Parathyroid adenoma (tissue), 2 donors: ENCODE measurements at regions not wholly inside any gene's neighbourhood (a gene's known extent, or its start where the extent isn't known, plus 50 kb on each side); places are given as distances from the start of the nearest gene placed in this dataset.
"Not testable (repeated sequence)": the region's sequence is repeated elsewhere in the genome, so short reads cannot be mapped to it uniquely, and the experiment has no call there.

Experiments used
- H2AFZ ChIP-seq: fragments of 300-600 bp; sonication (generic); one replicate; pipeline ENCODE4 v1.7.0; 2017; ENCODE audit warnings: antibody characterized with exemption, mild to moderate bottlenecking
- H3K27ac ChIP-seq: fragments of 300-600 bp; sonication (generic); one replicate; pipeline ENCODE4 v1.7.0; 2017
- H3K27me3 ChIP-seq: fragments of 300-600 bp; sonication (generic); one replicate; pipeline ENCODE4 v1.7.0; 2017; ENCODE audit warnings: low read length; ENCODE audit not compliant: control insufficient read depth, insufficient read depth
- H3K36me3 ChIP-seq: fragments of 300-600 bp; sonication (generic); one replicate; pipeline ENCODE4 v1.7.0; 2017; ENCODE audit warnings: low read length; ENCODE audit not compliant: control insufficient read depth, insufficient read depth
- H3K4me1 ChIP-seq: fragments of 300-600 bp; sonication (generic); one replicate; pipeline ENCODE4 v1.7.0; 2017; ENCODE audit warnings: control low read depth
- H3K4me2 ChIP-seq: fragments of 300-600 bp; sonication (generic); one replicate; pipeline ENCODE4 v1.7.0; 2017; ENCODE audit warnings: low read length
- H3K4me3 ChIP-seq: fragments of 300-600 bp; sonication (generic); one replicate; pipeline ENCODE4 v1.7.0; 2017; ENCODE audit warnings: low read depth, low read length
- H3K79me2 ChIP-seq: fragments of 300-600 bp; sonication (generic); one replicate; pipeline ENCODE4 v1.7.0; 2017; ENCODE audit warnings: control low read depth
- H3K9ac ChIP-seq: fragments of 300-600 bp; sonication (generic); one replicate; pipeline ENCODE4 v1.7.0; 2017; ENCODE audit warnings: mild to moderate bottlenecking
- H3K9me3 ChIP-seq: fragments of 300-600 bp; sonication (generic); one replicate; pipeline ENCODE4 v1.7.0; 2017; ENCODE audit warnings: low read length; ENCODE audit not compliant: control insufficient read depth
- TF ChIP-seq, protein P1 (sequence below): fragments of 300-600 bp; sonication (generic); IDR thresholded peaks from one replicate; pipeline ENCODE4 v1.7.0; 2017; ENCODE audit warnings: antibody characterized with exemption, mild to moderate bottlenecking
- donor health status: primary hyperparathyroidism.

DNA sequence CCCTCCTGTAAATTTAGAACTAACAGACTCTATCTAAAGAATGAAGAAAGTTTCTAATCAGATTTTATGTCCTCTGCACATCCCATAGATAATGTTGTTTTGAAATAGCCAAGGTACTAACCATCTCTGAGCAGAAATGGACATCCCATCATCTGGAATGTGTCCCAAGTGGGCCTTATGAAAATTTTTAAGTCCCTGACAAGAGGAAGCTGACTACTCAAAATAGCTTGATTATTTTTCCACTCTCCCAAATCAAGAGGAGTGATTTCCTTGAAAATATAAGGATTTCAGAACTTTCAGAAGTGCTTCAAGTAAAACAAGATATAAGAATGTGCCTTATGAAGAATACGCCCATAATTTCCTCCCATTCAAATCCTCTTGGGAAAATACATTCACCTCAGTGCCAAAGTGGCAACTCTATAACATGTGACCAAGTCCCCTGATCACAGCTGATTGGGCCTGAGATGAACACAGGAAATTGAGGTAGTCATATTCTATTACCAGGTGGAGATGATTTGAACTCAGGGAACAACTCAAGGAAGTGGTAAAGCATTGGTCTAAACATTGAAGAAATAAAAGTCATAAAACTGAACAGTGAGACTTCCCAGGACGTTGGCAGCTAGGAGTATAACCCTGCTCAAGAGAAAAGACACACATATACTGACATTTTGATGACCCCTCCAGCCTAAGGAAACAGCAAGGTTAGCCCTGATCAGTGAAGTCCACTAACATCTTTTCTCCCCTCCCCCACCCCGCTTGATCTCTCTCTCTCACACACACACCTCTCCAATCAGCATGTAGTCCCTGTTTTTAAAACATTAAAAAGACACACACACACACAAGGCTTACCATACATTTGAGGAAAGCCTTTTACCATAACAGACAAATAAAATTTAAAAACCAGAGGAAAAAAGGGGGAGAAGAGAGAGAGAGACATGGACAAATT lies 70.8 kb upstream of the TEAD1 start:
- no peak overlapping the region for H3K27ac ChIP-seq
- H3K9ac ChIP-seq: no peak overlapping the region
- no peaks in the 10 kb centered on the region for H3K4me1 ChIP-seq
- TF ChIP-seq, protein P1, sequence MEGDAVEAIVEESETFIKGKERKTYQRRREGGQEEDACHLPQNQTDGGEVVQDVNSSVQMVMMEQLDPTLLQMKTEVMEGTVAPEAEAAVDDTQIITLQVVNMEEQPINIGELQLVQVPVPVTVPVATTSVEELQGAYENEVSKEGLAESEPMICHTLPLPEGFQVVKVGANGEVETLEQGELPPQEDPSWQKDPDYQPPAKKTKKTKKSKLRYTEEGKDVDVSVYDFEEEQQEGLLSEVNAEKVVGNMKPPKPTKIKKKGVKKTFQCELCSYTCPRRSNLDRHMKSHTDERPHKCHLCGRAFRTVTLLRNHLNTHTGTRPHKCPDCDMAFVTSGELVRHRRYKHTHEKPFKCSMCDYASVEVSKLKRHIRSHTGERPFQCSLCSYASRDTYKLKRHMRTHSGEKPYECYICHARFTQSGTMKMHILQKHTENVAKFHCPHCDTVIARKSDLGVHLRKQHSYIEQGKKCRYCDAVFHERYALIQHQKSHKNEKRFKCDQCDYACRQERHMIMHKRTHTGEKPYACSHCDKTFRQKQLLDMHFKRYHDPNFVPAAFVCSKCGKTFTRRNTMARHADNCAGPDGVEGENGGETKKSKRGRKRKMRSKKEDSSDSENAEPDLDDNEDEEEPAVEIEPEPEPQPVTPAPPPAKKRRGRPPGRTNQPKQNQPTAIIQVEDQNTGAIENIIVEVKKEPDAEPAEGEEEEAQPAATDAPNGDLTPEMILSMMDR: no peak
- no peaks in the 10 kb centered on the region for H3K36me3 ChIP-seq
- no peak overlapping the region for H3K4me3 ChIP-seq
- no peak overlapping the region for H2AFZ ChIP-seq
- no peak overlapping the region for H3K4me2 ChIP-seq
- H3K9me3 ChIP-seq: no peaks in the 10 kb centered on the region
- H3K79me2 ChIP-seq: no peaks in the 10 kb centered on the region
- no peaks in the 10 kb centered on the region for H3K27me3 ChIP-seq

DNA sequence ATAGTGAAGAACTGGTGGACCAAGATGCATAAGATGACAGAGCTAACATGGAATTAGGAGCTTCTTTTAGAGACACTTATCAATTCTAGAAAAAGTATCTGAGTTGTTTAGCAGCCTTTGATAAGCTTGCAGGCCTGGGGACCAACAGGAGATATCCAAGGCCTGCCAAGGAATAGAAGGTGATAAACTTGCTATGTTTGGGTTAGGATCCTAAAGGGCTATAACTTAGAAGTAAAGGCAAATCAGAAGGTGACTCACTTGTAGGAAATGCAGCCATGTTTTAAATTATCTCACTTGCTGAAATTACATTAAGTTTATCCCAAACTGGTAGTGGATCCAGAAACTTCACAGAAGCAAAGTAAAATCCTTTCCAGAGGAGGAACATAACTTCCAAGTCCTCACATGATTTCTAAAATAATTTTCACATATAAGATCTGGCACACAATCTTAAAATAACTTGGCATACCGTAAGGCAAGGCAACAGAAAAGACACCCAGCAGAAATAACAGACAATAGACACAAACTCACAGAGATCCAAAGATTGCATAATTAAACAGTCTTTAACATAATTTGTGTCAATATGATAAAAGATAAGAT lies 69.6 kb upstream of the TEAD1 start:
- no peaks in the 10 kb centered on the region for H3K27me3 ChIP-seq
- H3K4me2 ChIP-seq: no peak overlapping the region
- H3K9ac ChIP-seq: no peak overlapping the region
- no peaks in the 10 kb centered on the region for H3K4me1 ChIP-seq
- H3K27ac ChIP-seq: no peak overlapping the region
- no peaks in the 10 kb centered on the region for H3K79me2 ChIP-seq
- no peaks in the 10 kb centered on the region for H3K36me3 ChIP-seq
- H3K9me3 ChIP-seq: no peaks in the 10 kb centered on the region
- no peak overlapping the region for H2AFZ ChIP-seq
- H3K4me3 ChIP-seq: no peak overlapping the region
- TF ChIP-seq, protein P1: no peak

GRCh38 chr11:12606597-12606996 lies 67.6 kb upstream of the TEAD1 start:
- no peak overlapping the region for H3K4me2 ChIP-seq
- no peaks in the 10 kb centered on the region for H3K4me1 ChIP-seq
- H3K79me2 ChIP-seq: no peaks in the 10 kb centered on the region
- no peak overlapping the region for H3K4me3 ChIP-seq
- H3K27me3 ChIP-seq: no peaks in the 10 kb centered on the region
- TF ChIP-seq, protein P1: no peak
- no peaks in the 10 kb centered on the region for H3K9me3 ChIP-seq
- H2AFZ ChIP-seq: no peak overlapping the region
- H3K36me3 ChIP-seq: no peaks in the 10 kb centered on the region
- no peak overlapping the region for H3K27ac ChIP-seq
- no peak overlapping the region for H3K9ac ChIP-seq

- H3K27me3 ChIP-seq: not testable (repeated sequence)
Observed at GRCh38 chr11:12608678-12609077, 65.5 kb upstream of the TEAD1 start.

DNA sequence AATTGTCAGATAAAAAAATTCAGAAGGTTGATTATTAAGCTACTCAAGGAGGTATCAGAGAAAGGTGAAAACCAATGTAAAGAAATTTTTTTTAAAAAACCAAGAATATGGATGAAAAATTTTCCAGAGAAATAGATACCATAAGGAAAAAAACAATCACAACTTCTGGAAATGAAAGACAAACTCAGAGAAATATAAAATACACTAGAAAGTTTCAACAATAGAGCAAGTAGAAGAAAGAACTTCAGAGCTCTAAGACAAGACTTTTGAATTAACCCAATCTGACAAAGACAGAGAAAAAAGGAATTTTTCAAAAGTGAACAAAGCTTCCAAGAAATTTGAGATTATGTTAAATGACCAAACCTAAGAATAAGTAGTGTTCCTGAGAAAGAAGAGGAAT lies 62.9 kb upstream of the TEAD1 start:
- H3K27me3 ChIP-seq: no peaks in the 10 kb centered on the region
- TF ChIP-seq, protein P1: no peak
- H3K9me3 ChIP-seq: no peaks in the 10 kb centered on the region
- H3K4me2 ChIP-seq: no peak overlapping the region
- no peaks in the 10 kb centered on the region for H3K36me3 ChIP-seq
- no peak overlapping the region for H3K9ac ChIP-seq
- H3K27ac ChIP-seq: no peak overlapping the region
- H3K4me3 ChIP-seq: no peak overlapping the region
- H3K79me2 ChIP-seq: no peaks in the 10 kb centered on the region
- no peaks in the 10 kb centered on the region for H3K4me1 ChIP-seq
- H2AFZ ChIP-seq: no peak overlapping the region

More at GRCh38 chr11:12608678-12609077, 65.5 kb upstream of the TEAD1 start:
- not testable (repeated sequence) for H3K4me1 ChIP-seq, H3K4me3 ChIP-seq, H3K79me2 ChIP-seq, H3K9me3 ChIP-seq, H3K27ac ChIP-seq, H3K9ac ChIP-seq, H3K36me3 ChIP-seq, H3K4me2 ChIP-seq, H2AFZ ChIP-seq
